ENCODE measurements at regions not wholly inside any gene's neighbourhood (a gene's known extent, or its start where the extent isn't known, plus 50 kb on each side); places are given as distances from the start of the nearest gene placed in this dataset.
"Not testable (repeated sequence)": the region's sequence is repeated elsewhere in the genome, so short reads cannot be mapped to it uniquely, and the experiment has no call there.

DNA sequence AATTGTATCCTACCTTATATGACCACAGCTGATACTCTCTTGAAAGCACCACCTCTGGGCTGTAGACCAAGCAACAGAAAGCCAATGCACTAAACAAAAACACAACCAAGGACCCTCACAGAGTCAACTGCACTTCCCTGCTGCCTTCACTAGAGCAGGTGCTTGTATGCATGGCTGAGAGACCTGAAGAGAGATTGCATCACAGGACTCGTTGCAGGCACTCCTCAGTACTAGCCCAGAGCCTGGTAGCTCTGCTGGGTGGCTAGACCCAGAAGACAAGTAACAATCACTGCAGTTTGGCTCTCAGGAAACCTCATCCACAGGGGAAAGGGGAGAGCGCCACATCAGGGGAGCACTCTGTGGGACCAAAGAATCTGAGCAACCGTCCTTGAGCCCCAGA, 521.6 kb upstream of the IMPG1 start:
- Mint-ChIP-seq H3K4me1 (no peaks in the 10 kb centered on the region), H3K27me3 (ENCODE audit: low read depth in 3 of 3) (no peaks in the 10 kb centered on the region), H3K27ac (no peak overlapping the region), H3K36me3 (no peaks in the 10 kb centered on the region), H3K4me3 (no peak overlapping the region), H3K9me3 (peaks cover 1 to 51% (median 21%) of the 10 kb centered on the region in 6 donors)
- no peak for DNase-seq

DNA sequence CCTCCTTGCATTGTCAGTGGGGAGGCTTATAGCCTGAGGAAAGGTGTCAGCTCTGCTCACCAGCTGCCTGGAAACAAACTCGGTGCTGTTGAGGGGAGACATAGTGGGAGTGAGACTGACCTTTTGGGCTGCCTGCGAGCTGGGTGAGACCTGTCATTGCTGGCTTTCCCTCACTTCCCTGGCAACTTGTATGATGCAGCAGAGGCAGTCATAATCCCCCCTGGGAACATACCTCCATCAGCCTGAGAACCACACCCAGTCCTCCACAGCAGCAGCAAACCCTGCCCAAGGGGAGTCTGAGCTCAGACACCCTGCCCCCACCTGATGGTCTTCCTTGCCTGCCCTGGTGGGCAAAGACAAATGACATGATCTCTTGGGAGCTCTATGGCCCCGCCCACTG, 521.2 kb upstream of the IMPG1 start:
- Mint-ChIP-seq H3K36me3 (no peaks in the 10 kb centered on the region), H3K4me1 (no peaks in the 10 kb centered on the region), H3K27me3 (ENCODE audit: low read depth in 3 of 3) (no peaks in the 10 kb centered on the region), H3K4me3 (no peak overlapping the region), H3K27ac (no peak overlapping the region), H3K9me3 (peaks cover 1 to 50% (median 17%) of the 10 kb centered on the region in 6 donors)
- no peak for DNase-seq

DNA sequence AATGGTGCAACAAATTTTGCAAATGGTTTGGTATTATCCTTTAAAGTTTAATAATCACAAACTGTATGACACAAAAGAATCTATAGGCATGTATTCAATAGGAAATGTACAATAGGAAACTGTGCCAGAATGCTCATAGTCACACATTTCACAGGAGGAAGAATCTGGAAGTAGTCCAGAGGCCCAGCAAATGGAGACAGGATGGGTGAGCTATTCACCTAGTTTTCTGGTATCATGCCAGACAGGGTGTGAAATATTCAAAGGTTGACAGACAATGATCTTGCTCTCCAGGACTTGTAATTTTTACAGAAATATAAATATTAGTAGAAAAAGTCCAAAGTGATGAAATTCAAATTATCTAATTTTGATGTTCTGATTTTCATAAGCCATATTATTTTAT, 520.1 kb upstream of the IMPG1 start:
- H3K27ac Mint-ChIP-seq: no peak overlapping the region
- H3K9me3 Mint-ChIP-seq: peaks cover 1 to 46% (median 16%) of the 10 kb centered on the region in 6 donors
- no peaks in the 10 kb centered on the region for H3K4me1 Mint-ChIP-seq
- DNase-seq: no peak
- H3K36me3 Mint-ChIP-seq: no peaks in the 10 kb centered on the region
- no peaks in the 10 kb centered on the region for H3K27me3 Mint-ChIP-seq (ENCODE audit: low read depth in 3 of 3)
- no peak overlapping the region for H3K4me3 Mint-ChIP-seq

DNA sequence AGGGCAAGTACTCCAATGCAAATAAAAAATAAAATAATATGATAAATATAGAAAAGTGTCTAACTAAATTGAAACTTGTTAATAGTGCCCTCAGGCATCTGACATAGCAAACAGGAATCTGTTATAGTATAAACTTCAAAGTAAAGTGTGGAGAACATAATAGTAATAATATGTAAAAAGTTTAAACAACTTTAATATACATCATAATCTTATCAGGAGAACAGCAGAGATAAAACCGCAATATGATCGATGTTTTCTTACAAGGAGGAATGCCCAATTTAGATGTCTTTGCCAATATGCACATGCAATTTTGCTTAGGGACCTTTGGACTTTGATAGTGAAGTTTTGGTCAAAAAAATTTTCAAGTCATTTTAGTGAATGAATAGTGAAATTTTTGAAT, 514.8 kb upstream of the IMPG1 start:
- Mint-ChIP-seq H3K9me3 (peaks cover 1 to 45% (median 13%) of the 10 kb centered on the region in 6 donors), H3K36me3 (no peaks in the 10 kb centered on the region), H3K27me3 (ENCODE audit: low read depth in 3 of 3) (no peaks in the 10 kb centered on the region), H3K4me3 (no peak overlapping the region), H3K27ac (no peak overlapping the region), H3K4me1 (no peaks in the 10 kb centered on the region)
- DNase-seq: no peak

DNA sequence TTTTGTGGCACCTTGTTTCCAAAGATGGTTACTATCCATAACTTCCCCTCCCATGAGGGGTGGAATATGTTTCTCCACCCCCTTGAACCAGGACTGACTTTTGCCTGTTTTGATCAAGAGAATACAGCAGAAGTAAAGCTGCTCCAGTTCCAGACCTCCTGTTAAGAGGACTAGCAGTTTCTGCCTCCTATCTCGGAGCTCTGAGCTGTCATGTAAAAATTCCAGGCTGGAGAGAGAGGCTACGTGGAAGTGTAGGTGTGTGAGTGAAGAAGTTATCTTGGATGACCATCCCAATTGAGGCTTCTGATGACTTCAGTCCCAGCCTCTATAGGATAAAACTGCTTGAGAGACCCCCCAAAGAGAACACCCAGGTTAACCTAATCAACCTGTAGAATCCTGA, 511.7 kb upstream of the IMPG1 start:
- Mint-ChIP-seq H3K4me3 (no peak overlapping the region), H3K36me3 (no peaks in the 10 kb centered on the region), H3K4me1 (no peaks in the 10 kb centered on the region), H3K9me3 (peaks cover 5 to 33% (median 12%) of the 10 kb centered on the region in 6 donors), H3K27me3 (ENCODE audit: low read depth in 3 of 3) (peaks cover 0 to 2% (median 0%) of the 10 kb centered on the region in 3 donors), H3K27ac (no peak overlapping the region)
- DNase-seq: no peak

DNA sequence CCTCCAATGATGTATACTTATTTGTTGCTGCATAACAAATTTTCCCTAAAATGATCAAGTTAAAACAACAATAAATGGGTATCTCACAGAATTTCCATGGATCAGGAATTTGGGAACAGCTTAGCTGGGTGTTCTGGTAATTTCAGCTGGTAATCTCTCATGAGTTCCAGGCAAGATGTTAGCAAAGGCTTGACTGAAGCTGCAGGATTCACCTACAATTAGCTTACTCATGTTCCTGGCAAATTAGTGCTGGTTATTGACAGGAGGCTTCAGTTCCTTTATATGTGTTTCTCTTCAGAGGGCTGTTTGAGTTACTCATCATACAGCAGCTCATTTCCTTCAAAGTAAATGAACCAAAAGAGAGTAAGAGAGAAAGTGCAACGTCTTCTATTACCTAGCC, 506.3 kb upstream of the IMPG1 start:
- DNase-seq: no peak
- H3K36me3 Mint-ChIP-seq: no peaks in the 10 kb centered on the region
- H3K27me3 Mint-ChIP-seq (ENCODE audit: low read depth in 3 of 3): peaks cover 0 to 2% (median 0%) of the 10 kb centered on the region in 3 donors
- no peaks in the 10 kb centered on the region for H3K4me1 Mint-ChIP-seq
- H3K9me3 Mint-ChIP-seq: peaks cover 5 to 24% (median 18%) of the 10 kb centered on the region in 6 donors
- no peak overlapping the region for H3K4me3 Mint-ChIP-seq
- H3K27ac Mint-ChIP-seq: no peak overlapping the region

DNA sequence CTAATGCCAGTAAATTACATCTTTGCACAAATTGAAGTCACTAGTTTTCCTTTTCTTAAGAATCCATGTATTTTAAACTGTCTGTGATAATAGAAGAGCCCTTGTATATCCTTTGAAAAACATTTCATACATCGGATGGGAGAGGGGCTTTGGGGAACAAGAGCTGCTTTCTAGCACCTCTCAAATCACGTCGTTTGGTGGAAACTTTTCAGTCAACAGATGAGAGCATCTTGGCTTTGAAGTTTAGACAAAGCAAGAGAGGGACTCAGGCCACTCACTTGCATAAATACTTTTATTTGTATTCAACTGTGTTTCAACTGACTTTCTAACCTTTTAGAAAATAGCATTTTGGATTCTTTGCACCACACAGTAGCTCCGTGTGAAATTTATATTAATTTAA, 502.3 kb upstream of the IMPG1 start:
- no peak overlapping the region for H3K27ac Mint-ChIP-seq
- no peak for DNase-seq
- no peaks in the 10 kb centered on the region for H3K27me3 Mint-ChIP-seq (ENCODE audit: low read depth in 3 of 3)
- no peaks in the 10 kb centered on the region for H3K4me1 Mint-ChIP-seq
- no peak overlapping the region for H3K4me3 Mint-ChIP-seq
- no peaks in the 10 kb centered on the region for H3K36me3 Mint-ChIP-seq
- peaks cover 0 to 18% (median 14%) of the 10 kb centered on the region in 6 donors for H3K9me3 Mint-ChIP-seq

DNA sequence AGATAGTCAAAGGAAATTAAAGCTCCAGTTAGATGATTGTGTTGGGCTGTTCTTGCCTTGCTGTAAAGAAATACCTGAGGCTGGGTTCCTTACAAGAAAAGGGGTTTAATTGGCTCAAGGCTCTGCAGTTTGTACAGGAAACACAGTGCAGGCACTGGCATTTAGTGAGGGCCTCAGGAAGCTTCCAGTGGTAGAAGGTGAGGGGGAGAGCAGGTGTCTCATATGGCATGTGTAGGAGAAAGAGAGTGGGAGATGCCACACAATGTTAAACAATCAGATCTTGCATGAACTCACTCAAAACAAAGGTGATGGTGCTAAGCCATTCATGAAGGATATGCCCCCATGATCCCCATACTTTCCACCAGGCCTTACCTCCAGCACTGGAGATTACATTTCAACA, 493.5 kb upstream of the IMPG1 start:
- Mint-ChIP-seq H3K4me1 (no peaks in the 10 kb centered on the region), H3K36me3 (peaks cover 0 to 4% (median 0%) of the 10 kb centered on the region in 3 donors), H3K9me3 (peaks cover 23 to 62% (median 32%) of the 10 kb centered on the region in 6 donors), H3K27ac (no peak overlapping the region), H3K27me3 (ENCODE audit: low read depth in 3 of 3) (no peaks in the 10 kb centered on the region), H3K4me3 (no peak overlapping the region)
- no peak for DNase-seq

DNA sequence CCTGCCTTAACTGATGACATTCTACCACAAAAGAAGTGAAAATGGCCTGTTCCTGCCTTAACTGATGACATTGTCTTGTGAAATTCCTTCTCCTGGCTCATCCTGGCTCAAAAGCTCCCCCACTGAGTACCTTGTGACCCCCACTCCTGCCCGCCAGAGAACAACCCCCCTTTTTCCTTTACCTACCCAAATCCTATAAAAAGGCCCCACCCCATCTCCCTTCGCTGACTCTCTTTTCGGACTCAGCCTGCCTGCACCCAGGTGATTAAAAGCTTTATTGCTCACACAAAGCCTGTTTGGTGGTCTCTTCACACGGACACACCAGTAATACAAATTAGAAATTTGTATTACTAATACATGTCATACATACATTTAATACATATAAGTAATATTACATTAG, 489.9 kb upstream of the IMPG1 start:
- H3K36me3 Mint-ChIP-seq; H3K27ac Mint-ChIP-seq; H3K4me1 Mint-ChIP-seq; DNase-seq; H3K27me3 Mint-ChIP-seq (ENCODE audit: low read depth in 3 of 3); H3K4me3 Mint-ChIP-seq: not testable (repeated sequence)
- H3K9me3 Mint-ChIP-seq: peaks cover 8 to 50% (median 20%) of the 10 kb centered on the region in 6 donors

DNA sequence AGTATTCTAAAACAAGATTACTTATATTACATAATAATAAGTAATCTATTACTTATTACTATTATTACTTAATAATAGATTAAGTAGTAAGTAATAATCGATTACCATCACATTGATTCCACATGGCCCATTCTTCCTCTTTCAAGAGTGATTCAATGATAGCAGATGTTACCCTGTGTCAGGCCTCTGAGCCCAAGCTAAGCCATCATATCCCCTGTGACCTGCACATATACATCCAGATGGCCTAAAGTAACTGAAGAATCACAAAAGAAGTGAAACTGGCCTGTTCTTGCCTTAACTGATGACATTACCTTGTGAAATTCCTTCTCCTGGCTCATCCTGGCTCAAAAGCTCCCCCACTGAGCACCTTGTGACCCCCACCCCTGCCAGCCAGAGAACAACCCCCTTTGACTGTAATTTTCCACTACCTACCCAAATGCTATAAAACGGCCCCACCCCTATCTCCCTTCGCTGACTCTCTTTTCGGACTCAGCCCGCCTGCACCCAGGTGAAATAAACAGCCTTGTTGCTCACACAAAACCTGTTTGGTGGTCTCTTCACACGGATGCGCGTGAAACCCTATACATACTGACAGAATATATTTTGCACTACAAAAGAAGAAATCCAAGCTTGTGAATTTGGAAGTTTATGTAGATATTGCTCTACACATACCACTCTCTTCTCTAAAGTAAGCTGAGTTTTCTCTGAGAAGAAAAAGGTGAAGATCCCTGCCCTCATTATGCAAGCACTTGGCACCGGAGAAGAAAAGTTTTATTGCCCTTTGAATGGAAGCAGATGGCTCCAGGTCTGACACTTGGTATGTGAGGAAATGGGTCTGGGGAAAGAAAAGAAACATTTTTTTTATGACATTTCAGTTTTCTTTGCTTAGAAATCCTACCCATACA, 488.6 kb upstream of the IMPG1 start:
- H3K9me3 Mint-ChIP-seq: peaks cover 6 to 46% (median 17%) of the 10 kb centered on the region in 6 donors
- not testable (repeated sequence) for H3K4me3 Mint-ChIP-seq; H3K36me3 Mint-ChIP-seq; H3K4me1 Mint-ChIP-seq; H3K27me3 Mint-ChIP-seq (ENCODE audit: low read depth in 3 of 3); DNase-seq; H3K27ac Mint-ChIP-seq

DNA sequence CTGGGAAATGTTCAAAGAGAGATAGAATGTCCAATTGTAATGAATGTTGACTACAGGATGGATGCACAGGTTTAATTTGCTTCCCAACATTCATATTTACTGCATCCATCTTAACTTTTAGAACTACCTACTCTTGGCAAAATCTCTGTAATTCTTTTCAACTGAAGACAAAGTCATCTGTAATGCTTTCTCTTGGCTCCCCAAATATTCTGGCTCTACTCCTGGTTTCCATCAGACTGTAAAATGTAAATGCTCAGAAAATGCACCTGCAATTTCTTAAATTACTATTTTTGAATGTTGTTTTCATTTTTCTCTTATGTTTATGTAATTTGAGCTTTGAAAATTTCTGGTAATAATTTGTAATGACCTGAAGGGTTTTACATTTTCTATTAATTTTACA, 480.8 kb upstream of the IMPG1 start:
- H3K4me3 Mint-ChIP-seq: no peak overlapping the region
- H3K27me3 Mint-ChIP-seq (ENCODE audit: low read depth in 3 of 3): no peaks in the 10 kb centered on the region
- peaks cover 0 to 4% (median 4%) of the 10 kb centered on the region in 3 donors for H3K36me3 Mint-ChIP-seq
- DNase-seq: no peak
- H3K4me1 Mint-ChIP-seq: no peaks in the 10 kb centered on the region
- H3K9me3 Mint-ChIP-seq: peaks cover 1 to 21% (median 16%) of the 10 kb centered on the region in 6 donors
- no peak overlapping the region for H3K27ac Mint-ChIP-seq

DNA sequence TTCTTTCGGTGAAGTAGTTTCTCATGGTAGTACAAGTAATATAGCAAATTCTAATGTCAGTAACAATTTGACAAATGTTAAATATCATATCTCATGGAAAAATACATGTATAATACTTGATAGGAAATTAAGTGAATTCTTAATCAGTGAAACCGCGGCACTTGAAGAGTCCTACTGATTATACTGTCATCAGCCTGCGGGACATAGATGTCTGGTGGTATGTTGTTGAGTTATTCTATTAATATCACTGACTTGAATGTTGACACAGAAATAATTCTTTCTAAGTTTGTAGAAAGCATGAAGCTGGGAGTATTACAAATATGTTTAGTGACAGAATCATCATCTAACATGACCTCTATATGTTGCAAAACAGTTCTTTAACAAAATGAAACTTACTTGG, 479.8 kb upstream of the IMPG1 start:
- Mint-ChIP-seq H3K4me3 (no peak overlapping the region), H3K27me3 (ENCODE audit: low read depth in 3 of 3) (no peaks in the 10 kb centered on the region), H3K27ac (no peak overlapping the region), H3K36me3 (peaks cover 0 to 4% (median 4%) of the 10 kb centered on the region in 3 donors), H3K4me1 (no peaks in the 10 kb centered on the region), H3K9me3 (peaks cover 1 to 22% (median 16%) of the 10 kb centered on the region in 6 donors)
- DNase-seq: no peak

DNA sequence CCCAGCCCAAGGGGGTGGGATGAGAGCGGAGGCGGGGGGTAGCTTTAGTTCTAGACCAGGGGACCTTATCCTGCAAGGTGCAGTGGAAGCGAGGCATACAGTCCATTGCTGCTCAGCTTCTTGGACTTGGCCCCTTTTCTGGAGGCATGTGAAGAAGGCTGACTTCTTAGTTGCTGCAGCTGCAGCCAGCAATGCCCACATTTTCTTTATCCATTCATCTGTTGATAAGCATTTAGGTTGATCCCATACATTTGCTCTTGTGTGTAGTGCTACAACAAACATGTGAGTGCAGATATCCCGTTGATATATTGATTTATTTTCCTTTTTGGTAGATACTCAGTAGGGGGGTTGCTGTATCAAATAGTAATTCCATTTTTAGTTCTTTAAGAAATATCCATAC, 461.2 kb upstream of the IMPG1 start:
- Mint-ChIP-seq H3K4me3 (no peak overlapping the region), H3K9me3 (peaks cover 11 to 83% (median 48%) of the 10 kb centered on the region in 6 donors)

DNA sequence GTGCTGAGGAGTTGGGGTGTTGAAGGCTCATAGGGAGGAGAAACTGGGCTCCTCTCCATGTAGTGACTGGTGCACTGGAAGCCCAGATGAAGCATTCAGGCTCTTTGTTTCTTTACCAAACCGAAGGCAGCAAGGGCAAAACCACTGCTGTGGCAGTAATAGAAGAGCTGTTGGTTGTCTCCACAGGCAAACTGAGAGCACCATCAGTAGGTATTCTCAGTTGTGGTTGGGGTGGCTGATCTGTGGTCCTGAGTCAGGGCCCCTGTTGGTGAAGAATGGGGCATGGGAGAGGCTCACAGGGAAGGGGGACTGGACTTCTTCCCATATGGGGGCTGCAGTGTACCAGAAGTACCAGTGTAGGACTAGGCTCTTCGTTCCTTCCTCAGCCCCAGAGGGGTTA, 460.2 kb upstream of the IMPG1 start:
- H3K36me3 Mint-ChIP-seq: peaks cover 0 to 4% (median 0%) of the 10 kb centered on the region in 3 donors
- no peak for DNase-seq
- H3K4me1 Mint-ChIP-seq: no peaks in the 10 kb centered on the region
- H3K27ac Mint-ChIP-seq: no peak overlapping the region
- peaks cover 11 to 87% (median 47%) of the 10 kb centered on the region in 6 donors for H3K9me3 Mint-ChIP-seq
- peaks cover 0 to 2% (median 0%) of the 10 kb centered on the region in 3 donors for H3K27me3 Mint-ChIP-seq (ENCODE audit: low read depth in 3 of 3)
- no peak overlapping the region for H3K4me3 Mint-ChIP-seq

More for the DNA sequence above, 461.2 kb upstream of the IMPG1 start:
- H3K4me1 Mint-ChIP-seq: no peaks in the 10 kb centered on the region
- peaks cover 0 to 4% (median 0%) of the 10 kb centered on the region in 3 donors for H3K36me3 Mint-ChIP-seq
- H3K27me3 Mint-ChIP-seq (ENCODE audit: low read depth in 3 of 3): peaks cover 0 to 2% (median 0%) of the 10 kb centered on the region in 3 donors
- H3K27ac Mint-ChIP-seq: no peak overlapping the region
- DNase-seq: no peak
